Keratinocyte (primary cell): ENCODE measurements at regions not wholly inside any gene's neighbourhood (a gene's known extent, or its start where the extent isn't known, plus 50 kb on each side); places are given as distances from the start of the nearest gene placed in this dataset.

ENCODE experiments used
- DNase-seq: peaks from one replicate; pipeline ENCODE4 v3.0.0-alpha.2; 2011; ENCODE audit warnings: low read depth, missing footprints, low spot score
- FAIRE-seq: peaks from 2 replicates; lab custom pipeline; 2011; peaks lifted over from hg19 to GRCh38; lab: Jason Lieb, UNC
- H2AFZ ChIP-seq: 2 replicates; pipeline ENCODE4 v1.6.0; 2012; ENCODE audit warnings: low read length, control low read depth, inconsistent platforms; ENCODE audit not compliant: control insufficient read depth
- H3K27ac ChIP-seq: 2 replicates; pipeline ENCODE4 v1.5.1; 2011; ENCODE audit warnings: low read length; ENCODE audit not compliant: control insufficient read depth, insufficient read depth
- H3K27me3 ChIP-seq: 3 replicates; pipeline ENCODE4 v1.6.0; 2011; ENCODE audit warnings: low read length; ENCODE audit not compliant: control insufficient read depth, insufficient read depth; ENCODE audit errors: extremely low read depth
- H3K36me3 ChIP-seq, 2 experiments: 2 replicates in 1 of 2; 3 replicates in 1 of 2; pipeline ENCODE4 v1.5.1; 2011; ENCODE audit warnings: low read length in 2 of 2, mild to moderate bottlenecking in 1 of 2; ENCODE audit not compliant: control insufficient read depth in 2 of 2, insufficient read depth in 2 of 2; ENCODE audit errors: extremely low read depth in 1 of 2
- H3K4me1 ChIP-seq: 3 replicates; pipeline ENCODE4 v1.5.1; 2011; ENCODE audit warnings: low read length; ENCODE audit not compliant: control insufficient read depth, insufficient read depth; ENCODE audit errors: extremely low read depth
- H3K4me2 ChIP-seq: 3 replicates; pipeline ENCODE4 v1.6.0; 2011; ENCODE audit warnings: low read depth, low read length; ENCODE audit not compliant: control insufficient read depth, insufficient read depth; ENCODE audit errors: extremely low read depth
- H3K4me3 ChIP-seq, 3 experiments: fragments of 200-600 bp in 1 of 3; sonication (generic) in 1 of 3; 2 replicates in 2 of 3; 3 replicates in 1 of 3; pipeline ENCODE4 v1.5.1; 2011 to 2016; ENCODE audit warnings: low read length in 3 of 3, mild to moderate bottlenecking in 3 of 3, control low read depth in 2 of 3, inconsistent platforms in 1 of 3, low read depth in 1 of 3, mixed read lengths in 1 of 3, mixed run types in 1 of 3, moderate library complexity in 1 of 3; ENCODE audit not compliant: control insufficient read depth in 2 of 3, insufficient read depth in 2 of 3; ENCODE audit errors: extremely low read depth in 1 of 3
- H3K79me2 ChIP-seq: 2 replicates; pipeline ENCODE4 v1.6.0; 2012; ENCODE audit warnings: low read length; ENCODE audit not compliant: control insufficient read depth, insufficient read depth
- H3K9ac ChIP-seq: 3 replicates; pipeline ENCODE4 v1.6.0; 2011; ENCODE audit warnings: low read length; ENCODE audit not compliant: control insufficient read depth, insufficient read depth; ENCODE audit errors: extremely low read depth
- H3K9me1 ChIP-seq: 3 replicates; pipeline ENCODE4 v1.6.0; 2011; ENCODE audit warnings: low read length; ENCODE audit not compliant: control insufficient read depth, insufficient read depth; ENCODE audit errors: extremely low read depth
- H3K9me3 ChIP-seq: 2 replicates; pipeline ENCODE4 v1.5.1; 2012; ENCODE audit warnings: low read depth, low read length; ENCODE audit not compliant: control insufficient read depth
- H4K20me1 ChIP-seq: 3 replicates; pipeline ENCODE4 v1.6.0; 2011; ENCODE audit warnings: low read length; ENCODE audit not compliant: control insufficient read depth, insufficient read depth; ENCODE audit errors: extremely low read depth
- CTCF ChIP-seq, 3 experiments: IDR thresholded peaks in 1 of 3; conservative IDR thresholded peaks in 1 of 3; optimal IDR thresholded peaks in 1 of 3; 2 replicates in 2 of 3; 3 replicates in 1 of 3; pipeline versions ENCODE3 to v1.5.1; 2011; ENCODE audit warnings: low read length in 3 of 3, mild to moderate bottlenecking in 3 of 3, moderate library complexity in 2 of 3, control low read depth in 1 of 3, inconsistent platforms in 1 of 3; ENCODE audit not compliant: insufficient read depth in 2 of 3; ENCODE audit errors: extremely low read depth in 1 of 3
- EZH2 ChIP-seq: IDR thresholded peaks from one replicate; pipeline ENCODE4 v1.6.1; 2012; ENCODE audit warnings: inconsistent platforms, mild to moderate bottlenecking, low read length, moderate library complexity
- dilution Hi-C: fragments of 300-500 bp; cut with MboI; formaldehyde crosslinking; loops from one replicate; pipeline ENCODE4 v1.7.0; 2020; ENCODE audit warnings: low sequenced_read_pairs; ENCODE audit not compliant: extremely low pct_ligation_motif_present

DNA sequence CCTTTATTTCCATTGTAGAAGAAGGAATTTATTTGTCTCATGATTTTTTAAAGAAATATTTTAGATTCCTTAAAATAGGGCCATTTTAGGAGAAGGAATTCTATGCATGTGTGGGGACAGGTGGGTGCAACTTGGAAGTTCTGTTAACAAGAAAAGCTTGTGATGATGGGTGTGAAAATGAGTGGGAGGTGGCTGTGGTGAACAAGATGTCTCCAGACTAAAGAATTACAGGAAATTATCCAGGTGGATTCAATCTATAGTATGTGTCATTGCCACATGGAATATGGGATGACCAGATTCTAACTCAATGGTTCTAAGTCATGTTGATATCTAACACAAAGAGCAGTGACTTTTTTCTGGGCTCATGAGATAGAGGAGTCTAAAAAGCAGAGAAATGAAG lies 229.6 kb upstream of the IGFBP3 start:
- H3K4me1 ChIP-seq = peaks cover 9% of the 10 kb centered on the region

DNA sequence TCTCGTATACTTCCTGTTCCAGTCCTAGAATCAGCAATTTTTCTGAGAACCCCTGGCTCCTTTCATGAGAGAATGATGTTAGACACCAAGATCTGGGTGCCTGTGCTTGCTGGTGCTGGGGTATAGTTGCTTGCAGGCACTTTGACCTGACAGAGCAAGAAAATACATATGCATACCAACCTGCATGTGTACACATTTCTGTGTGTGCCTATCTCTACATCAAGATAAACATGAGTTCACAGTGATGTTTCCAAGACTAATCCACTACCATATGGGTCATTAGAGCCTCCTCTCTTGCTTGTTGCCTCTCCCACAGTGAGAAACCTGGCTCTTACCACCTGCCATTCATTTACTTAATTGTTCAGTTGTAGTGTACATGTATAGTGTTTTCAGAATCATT lies 229.1 kb upstream of the IGFBP3 start:
- peaks cover 14% of the 10 kb centered on the region for H3K4me1 ChIP-seq
- no peaks in the 10 kb centered on the region for H4K20me1 ChIP-seq
- no peaks in the 10 kb centered on the region for H3K79me2 ChIP-seq
- H3K9me3 ChIP-seq = no peaks in the 10 kb centered on the region
- H3K27me3 ChIP-seq = no peaks in the 10 kb centered on the region
- no peaks in the 10 kb centered on the region for H3K36me3 ChIP-seq
- H3K4me2 ChIP-seq = no peak overlapping the region
- no peak overlapping the region for H3K9ac ChIP-seq
- TF ChIP-seq CTCF (optimal IDR thresholded peaks at IDR 0.05 in 1 of 3, IDR thresholded peaks at IDR 0.05 in 1 of 3, conservative IDR thresholded peaks at IDR 0.05 in 1 of 3; ENCODE audit: extremely low read depth in 1 of 3, insufficient read depth in 2 of 3, low read length in 3 of 3) = no peak
- TF ChIP-seq EZH2 = no peak
- no peak overlapping the region for H2AFZ ChIP-seq
- DNase-seq (no peak), FAIRE-seq (no peak)
- H3K27ac ChIP-seq = no peak overlapping the region
- H3K4me3 ChIP-seq = no peak overlapping the region
- dilution Hi-C loops = no loop called here
- no peaks in the 10 kb centered on the region for H3K9me1 ChIP-seq

More for the DNA sequence above, 229.6 kb upstream of the IGFBP3 start:
- DNase-seq (no peak), FAIRE-seq (no peak)
- Histone ChIP-seq H3K79me2 (no peaks in the 10 kb centered on the region), H3K9me3 (no peaks in the 10 kb centered on the region), H3K9me1 (no peaks in the 10 kb centered on the region), H3K27me3 (no peaks in the 10 kb centered on the region), H3K27ac (no peak overlapping the region), H3K9ac (no peak overlapping the region), H3K36me3 (no peaks in the 10 kb centered on the region), H4K20me1 (no peaks in the 10 kb centered on the region), H2AFZ (no peak overlapping the region), H3K4me3 (no peak overlapping the region), H3K4me2 (no peak overlapping the region)
- dilution Hi-C loops = no loop called here
- TF ChIP-seq CTCF (optimal IDR thresholded peaks at IDR 0.05 in 1 of 3, IDR thresholded peaks at IDR 0.05 in 1 of 3, conservative IDR thresholded peaks at IDR 0.05 in 1 of 3; ENCODE audit: extremely low read depth in 1 of 3, insufficient read depth in 2 of 3, low read length in 3 of 3) = no peak
- no peak for TF ChIP-seq EZH2
